H1 (cell line): ENCODE measurements at regions not wholly inside any gene's neighbourhood (a gene's known extent, or its start where the extent isn't known, plus 50 kb on each side); places are given as distances from the start of the nearest gene placed in this dataset.
A peak's percentile ranks its signal among the peaks of the same experiment; 100 is the strongest.

ENCODE experiments used
- CTCF ChIA-PET: fragments of 300-600 bp; sonication (Branson Sonifier 250); formaldehyde crosslinking; loops from one replicate; lab custom pipeline; 2021; ENCODE audit not compliant: partially characterized antibody; lab: Charles Lee
- POLR2A ChIA-PET: fragments of 300-600 bp; sonication (Branson Sonifier 250); formaldehyde crosslinking; loops from one replicate; lab custom pipeline; 2021; ENCODE audit warnings: inconsistent platforms; ENCODE audit not compliant: partially characterized antibody; lab: Charles Lee
- DNase-seq, 2 experiments: peaks; one replicate each; pipeline versions ENCODE4 v3.0.0 to v3.0.0-alpha.2; 2010 to 2022; ENCODE audit warnings: low spot score in 2 of 2, low read depth in 1 of 2, mixed read lengths in 1 of 2
- FAIRE-seq: peaks from 2 replicates; lab custom pipeline; 2011; peaks lifted over from hg19 to GRCh38; lab: Jason Lieb, UNC
- H2AFZ ChIP-seq: 2 replicates; pipeline ENCODE4 v1.8.1; 2012; ENCODE audit warnings: low read length, inconsistent platforms
- H2AK5ac ChIP-seq: 2 replicates; pipeline ENCODE4 v1.6.1; 2013; ENCODE audit warnings: low read depth, low read length
- H2BK120ac ChIP-seq: replicated peaks from 2 replicates; pipeline ENCODE3; 2013; ENCODE audit warnings: low read depth, low read length, inconsistent platforms
- H2BK12ac ChIP-seq: 2 replicates; pipeline ENCODE4 v1.6.1; 2013; ENCODE audit warnings: low read depth, low read length
- H2BK15ac ChIP-seq: 2 replicates; pipeline ENCODE4 v1.6.1; 2013; ENCODE audit warnings: low read length
- H2BK20ac ChIP-seq: 2 replicates; pipeline ENCODE4 v1.6.1; 2013; ENCODE audit warnings: low read length
- H2BK5ac ChIP-seq: 2 replicates; pipeline ENCODE4 v1.6.1; 2013; ENCODE audit warnings: low read depth, low read length
- H3K14ac ChIP-seq: 2 replicates; pipeline ENCODE4 v1.6.1; 2013; ENCODE audit warnings: inconsistent platforms; ENCODE audit not compliant: insufficient read length
- H3K18ac ChIP-seq: 2 replicates; pipeline ENCODE4 v1.6.1; 2013; ENCODE audit warnings: low read length; ENCODE audit errors: extremely low read depth
- H3K23ac ChIP-seq: 2 replicates; pipeline ENCODE4 v1.6.1; 2013; ENCODE audit warnings: inconsistent platforms; ENCODE audit not compliant: insufficient read length
- H3K23me2 ChIP-seq: 2 replicates; pipeline ENCODE4 v1.6.1; 2013; ENCODE audit warnings: low read depth, low read length
- H3K27ac ChIP-seq: 2 replicates; pipeline ENCODE4 v1.6.1; 2011; ENCODE audit warnings: low read depth, low read length, inconsistent platforms
- H3K27me3 ChIP-seq, 4 experiments: replicated peaks in 1 of 4; 1 replicate in 1 of 4; 2 replicates in 3 of 4; pipeline versions ENCODE4 v1.6.1 to v1.8.1; 2011 to 2013; ENCODE audit warnings: low read length in 3 of 4, mild to moderate bottlenecking in 3 of 4, inconsistent platforms in 2 of 4, mixed read lengths in 2 of 4, moderate library complexity in 1 of 4; ENCODE audit not compliant: control insufficient read depth in 3 of 4, insufficient read depth in 3 of 4; ENCODE audit errors: extremely low read depth in 1 of 4
- H3K36me3 ChIP-seq, 4 experiments: 2 replicates each; pipeline versions ENCODE4 v1.6.1 to v1.8.1; 2011 to 2013; ENCODE audit warnings: mild to moderate bottlenecking in 4 of 4, low read length in 3 of 4, moderate library complexity in 2 of 4, control low read depth in 1 of 4, inconsistent platforms in 1 of 4; ENCODE audit not compliant: insufficient read depth in 4 of 4, control insufficient read depth in 2 of 4
- H3K4ac ChIP-seq: replicated peaks from 2 replicates; pipeline ENCODE3; 2013; ENCODE audit warnings: low read length, low read depth, mixed read lengths, inconsistent platforms; ENCODE audit not compliant: insufficient read length
- H3K4me1 ChIP-seq, 4 experiments: replicated peaks in 1 of 4; 1 replicate in 1 of 4; 2 replicates in 3 of 4; pipeline versions ENCODE4 v1.6.1 to v1.8.1; 2011 to 2013; ENCODE audit warnings: low read length in 3 of 4, inconsistent platforms in 2 of 4, mixed read lengths in 1 of 4; ENCODE audit not compliant: insufficient read depth in 4 of 4, control insufficient read depth in 3 of 4
- H3K4me2 ChIP-seq, 2 experiments: 2 replicates each; pipeline versions ENCODE4 v1.6.1 to v1.8.1; 2011 to 2013; ENCODE audit warnings: low read depth in 2 of 2, low read length in 2 of 2, control low read depth in 1 of 2, inconsistent platforms in 1 of 2, mild to moderate bottlenecking in 1 of 2; ENCODE audit not compliant: insufficient read depth in 1 of 2
- H3K4me3 ChIP-seq, 4 experiments: fragments of 200-600, 300-600 bp in 1 of 4; sonication (generic), shearing (Covaris generic), sonication (Bioruptor Twin) in 1 of 4; 2 replicates each; pipeline versions ENCODE4 v1.5.1 to v1.8.1; 2011 to 2016; ENCODE audit warnings: low read length in 4 of 4, low read depth in 3 of 4, control low read depth in 2 of 4, inconsistent platforms in 2 of 4, mild to moderate bottlenecking in 2 of 4, mixed read lengths in 1 of 4, moderate library complexity in 1 of 4; ENCODE audit not compliant: insufficient read depth in 2 of 4; ENCODE audit errors: extremely low read depth in 1 of 4
- H3K56ac ChIP-seq: replicated peaks from 2 replicates; pipeline ENCODE3; 2013; ENCODE audit warnings: low read depth, mild to moderate bottlenecking, mixed read lengths, low read length, inconsistent platforms; ENCODE audit not compliant: insufficient read length
- H3K79me1 ChIP-seq: 2 replicates; pipeline ENCODE4 v1.6.1; 2013; ENCODE audit warnings: low read depth, low read length, control low read depth
- H3K79me2 ChIP-seq, 2 experiments: 2 replicates each; pipeline versions ENCODE4 v1.6.1 to v1.8.1; 2012 to 2013; ENCODE audit warnings: low read length in 2 of 2, mild to moderate bottlenecking in 2 of 2, inconsistent platforms in 1 of 2; ENCODE audit not compliant: insufficient read depth in 2 of 2, control insufficient read depth in 1 of 2
- H3K9ac ChIP-seq, 4 experiments: replicated peaks in 1 of 4; 1 replicate in 1 of 4; 2 replicates in 3 of 4; pipeline versions ENCODE4 v1.6.1 to v1.8.1; 2011 to 2013; ENCODE audit warnings: low read depth in 3 of 4, low read length in 3 of 4, control low read depth in 2 of 4, mild to moderate bottlenecking in 2 of 4, moderate library complexity in 2 of 4, inconsistent platforms in 1 of 4; ENCODE audit errors: extremely low read depth in 1 of 4
- H3K9me3 ChIP-seq, 2 experiments: 2 replicates each; pipeline versions ENCODE4 v1.6.1 to v1.8.1; 2012 to 2013; ENCODE audit warnings: mild to moderate bottlenecking in 2 of 2, moderate library complexity in 2 of 2, control low read depth in 1 of 2, inconsistent platforms in 1 of 2, low read depth in 1 of 2, low read length in 1 of 2, mixed read lengths in 1 of 2; ENCODE audit not compliant: insufficient read depth in 2 of 2
- H4K20me1 ChIP-seq, 2 experiments: replicated peaks in 1 of 2; 2 replicates each; pipeline versions ENCODE3 to v1.8.1; 2011 to 2013; ENCODE audit warnings: inconsistent platforms in 2 of 2, low read length in 2 of 2, mild to moderate bottlenecking in 1 of 2; ENCODE audit not compliant: insufficient read depth in 2 of 2, control insufficient read depth in 1 of 2
- H4K5ac ChIP-seq: 2 replicates; pipeline ENCODE4 v1.6.1; 2013; ENCODE audit warnings: low read length, low read depth, mixed read lengths, inconsistent platforms; ENCODE audit not compliant: insufficient read length
- H4K8ac ChIP-seq: 2 replicates; pipeline ENCODE4 v1.8.0; 2013; ENCODE audit warnings: mild to moderate bottlenecking, moderate library complexity, low read length, inconsistent platforms; ENCODE audit not compliant: insufficient read depth; ENCODE audit errors: extremely low read depth
- H4K91ac ChIP-seq: replicated peaks from 2 replicates; pipeline ENCODE3; 2013; ENCODE audit warnings: low read length, mixed read lengths, inconsistent platforms; ENCODE audit not compliant: insufficient read length
- CHD1 ChIP-seq: IDR thresholded peaks from 2 replicates; pipeline ENCODE4 v1.6.1; 2012; ENCODE audit warnings: low read depth, low read length, improper control_type of control experiment
- CTBP2 ChIP-seq: IDR thresholded peaks from 2 replicates; pipeline ENCODE4 v1.7.0; 2011; ENCODE audit warnings: borderline replicate concordance, mild to moderate bottlenecking, moderate library complexity, mixed read lengths, low read length; ENCODE audit not compliant: insufficient read depth, insufficient read length
- FOSL1 ChIP-seq: IDR thresholded peaks from 2 replicates; pipeline ENCODE4 v1.6.1; 2011; ENCODE audit warnings: mild to moderate bottlenecking, low read depth, low read length, moderate library complexity; ENCODE audit not compliant: insufficient read depth
- KDM1A ChIP-seq: fragments of 200-600, 300-600 bp; sonication (generic); IDR thresholded peaks from 2 replicates; pipeline ENCODE4 v1.7.1; 2016; ENCODE audit warnings: mild to moderate bottlenecking, low read length, borderline replicate concordance
- KDM4A ChIP-seq: IDR thresholded peaks from one replicate; pipeline ENCODE4 v1.7.1; 2012; ENCODE audit warnings: low read depth, mild to moderate bottlenecking, moderate library complexity, low read length, inconsistent platforms; ENCODE audit not compliant: severe bottlenecking
- NRF1 ChIP-seq: IDR thresholded peaks from 2 replicates; pipeline ENCODE4 v1.6.1; 2011; ENCODE audit warnings: mild to moderate bottlenecking, low read depth, low read length, improper control_type of control experiment
- PHF8 ChIP-seq: fragments of 200-600 bp; sonication (generic); conservative IDR thresholded peaks from 2 replicates; pipeline ENCODE4 v1.7.1; 2012; ENCODE audit warnings: low read depth, mild to moderate bottlenecking, inconsistent platforms, low read length, moderate library complexity
- POLR2A ChIP-seq, 2 experiments: IDR thresholded peaks; 1 replicate in 1 of 2; 2 replicates in 1 of 2; pipeline ENCODE4 v1.6.1; 2011; ENCODE audit warnings: low read depth in 2 of 2, low read length in 2 of 2, mild to moderate bottlenecking in 2 of 2; ENCODE audit errors: control extremely low read depth in 1 of 2
- POLR2AphosphoS5 ChIP-seq: IDR thresholded peaks from 2 replicates; pipeline ENCODE4 v1.6.1; 2011; ENCODE audit warnings: low read depth, low read length
- RBBP5 ChIP-seq: IDR thresholded peaks from 2 replicates; pipeline ENCODE4 v1.7.1; 2012; ENCODE audit warnings: low read depth, mild to moderate bottlenecking, inconsistent platforms, low read length, moderate library complexity, borderline replicate concordance
- SIN3A ChIP-seq, 2 experiments: IDR thresholded peaks in 1 of 2; conservative IDR thresholded peaks in 1 of 2; 2 replicates each; pipeline ENCODE4 v1.6.1; 2011 to 2012; ENCODE audit warnings: low read length in 2 of 2, improper control_type of control experiment in 1 of 2, low read depth in 1 of 2, mild to moderate bottlenecking in 1 of 2
- SP1 ChIP-seq: IDR thresholded peaks from 2 replicates; pipeline ENCODE4 v1.6.1; 2011; ENCODE audit warnings: low read depth, low read length
- SP2 ChIP-seq: IDR thresholded peaks from 2 replicates; pipeline ENCODE4 v1.6.1; 2012; ENCODE audit warnings: mild to moderate bottlenecking, low read length, inconsistent platforms
- TCF12 ChIP-seq: IDR thresholded peaks from 2 replicates; pipeline ENCODE4 v1.6.1; 2011; ENCODE audit warnings: low read depth, mild to moderate bottlenecking, low read length
- YY1 ChIP-seq: IDR thresholded peaks from 2 replicates; pipeline ENCODE4 v1.6.1; 2011; ENCODE audit warnings: low read depth, mild to moderate bottlenecking, low read length
- ZNF274 ChIP-seq: IDR thresholded peaks from 2 replicates; pipeline ENCODE4 v1.7.0; 2012; ENCODE audit warnings: low read length, borderline replicate concordance; ENCODE audit errors: extremely low read depth
- WGBS, 2 experiments: shearing (Covaris generic) in 1 of 2; methylation state at CpG; one replicate each; pipeline versions ENCODE4 v1.1.6 to v1.1.7; 2013 to 2015; ENCODE audit warnings: low lambda C conversion rate in 2 of 2, mixed read lengths in 2 of 2, inconsistent platforms in 1 of 2, low coverage in 1 of 2, missing lambda C conversion rate in 1 of 2; ENCODE audit not compliant: insufficient replicate concordance in 2 of 2, insufficient coverage in 1 of 2, insufficient read length in 1 of 2; ENCODE audit errors: extremely low coverage in 1 of 2, missing lambda C conversion rate in 1 of 2; 5-methylcytosine and 5-hydroxymethylcytosine counted together

DNA sequence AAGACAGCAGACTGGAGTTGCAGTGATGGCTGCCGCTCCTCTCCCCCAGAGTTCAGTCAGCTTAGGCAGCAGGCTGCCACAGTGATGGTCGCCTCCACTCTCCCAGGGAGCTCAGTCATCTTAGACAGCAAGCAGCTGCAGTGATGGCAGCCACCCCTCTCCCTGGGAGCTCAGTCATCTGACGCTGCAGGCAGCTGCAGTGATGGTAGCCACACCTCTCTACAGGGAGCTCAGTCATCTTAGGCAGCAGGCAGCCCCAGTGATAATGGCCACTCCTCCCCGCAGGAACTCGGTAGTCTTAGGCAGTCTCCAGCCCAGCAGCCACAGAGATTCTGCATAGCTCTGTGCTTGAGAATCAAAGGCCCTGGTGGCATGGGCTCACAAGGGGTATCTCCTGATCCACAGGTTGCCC lies 582.7 kb downstream of the DTWD2 start:
- no peaks in the 10 kb centered on the region; a peak in 1 of 7 replicates for H3K4me1 ChIP-seq
- no peak overlapping the region for H3K18ac ChIP-seq
- H2AK5ac ChIP-seq: no peak overlapping the region
- H3K23me2 ChIP-seq: no peaks in the 10 kb centered on the region
- ChIA-PET CTCF (interaction anchor here (0.9 to 1.2 kb wide), 3 partner anchors 10 to 951 kb away, joined by 3 read pairs; no protein-coding TSS in a partner anchor), POLR2A (no interaction called here)
- H3K79me2 ChIP-seq: no peaks in the 10 kb centered on the region
- H4K5ac ChIP-seq: no peak overlapping the region
- no peak overlapping the region for H2BK120ac ChIP-seq
- no peak overlapping the region for H3K27ac ChIP-seq
- H4K8ac ChIP-seq: peak overlapping the region; percentile 88
- peak overlapping the region; percentile 20; the same call in 1 of the 2 replicates for H2BK5ac ChIP-seq
- H3K36me3 ChIP-seq: no peaks in the 10 kb centered on the region
- H3K79me1 ChIP-seq: no peaks in the 10 kb centered on the region
- no peak overlapping the region for H3K23ac ChIP-seq
- 83% methylated on average over 5 of the region's 5 CpGs; no CpG with 5 or more reads in 1 of the 2 experiments for WGBS, 2 experiments
- H4K91ac ChIP-seq: no peak overlapping the region
- no peak overlapping the region; a peak in 1 of 4 replicates for H3K4me2 ChIP-seq
- no peak overlapping the region for H3K4ac ChIP-seq
- no peak overlapping the region for H2BK12ac ChIP-seq
- H3K56ac ChIP-seq: no peak overlapping the region
- no peak overlapping the region for H3K14ac ChIP-seq
- H2AFZ ChIP-seq: peak overlapping the region; percentile 82
- H4K20me1 ChIP-seq: no peaks in the 10 kb centered on the region
- no peak overlapping the region for H3K4me3 ChIP-seq
- no peak overlapping the region for H2BK20ac ChIP-seq
- H3K27me3 ChIP-seq: no peaks in the 10 kb centered on the region
- DNase-seq (no peak), FAIRE-seq (no peak)
- no peak overlapping the region for H3K9ac ChIP-seq
- no peak overlapping the region for H2BK15ac ChIP-seq
- H3K9me3 ChIP-seq: no peaks in the 10 kb centered on the region
- TF ChIP-seq KDM4A (no peak), RBBP5 (no peak), SP2 (no peak), TCF12 (no peak), YY1 (no peak), POLR2AphosphoS5 (no peak), POLR2A (IDR thresholded peaks at IDR 0.05; ENCODE audit: control extremely low read depth in 1 of 2, low read depth in 2 of 2, low read length in 2 of 2) (no peak), CTBP2 (no peak), NRF1 (no peak), KDM1A (no peak), PHF8 (no peak), FOSL1 (no peak), SP1 (no peak), ZNF274 (no peak), SIN3A (conservative IDR thresholded peaks at IDR 0.05 in 1 of 2, IDR thresholded peaks at IDR 0.05 in 1 of 2; ENCODE audit: low read depth in 1 of 2, low read length in 2 of 2) (no peak), CHD1 (no peak)
